GM12878 (cell line): ENCODE measurements at regions not wholly inside any gene's neighbourhood (a gene's known extent, or its start where the extent isn't known, plus 50 kb on each side); places are given as distances from the start of the nearest gene placed in this dataset.

Experiments used
- ATAC-seq: fragments of 200-7000 bp; cut with Tn5 transposase; 3 replicates; pipeline ENCODE4 v1.9.1; 2020; ENCODE audit warnings: mild to moderate bottlenecking, moderate library complexity
- BruUV-seq: library from RNA; stranded (reverse); fragments of 400-500 nt; replicated peaks from 2 replicates; lab custom pipeline; 2021; lab: Mats Ljungman, UMichigan
- CTCF ChIA-PET: fragments of 300-600 bp; sonication (Branson Sonifier 250); formaldehyde crosslinking; extraction: SDS; loops from one replicate; lab custom pipeline; 2021; ENCODE audit warnings: inconsistent platforms; lab: Yijun Ruan, JAX
- POLR2A ChIA-PET: fragments of 350-600 bp; formaldehyde crosslinking; extraction: SDS; loops from one replicate; lab custom pipeline; 2021; ENCODE audit warnings: inconsistent platforms; lab: Charles Lee
- RAD21 ChIA-PET: fragments of 300-600 bp; sonication (Branson Sonifier 250); formaldehyde crosslinking; loops from one replicate; lab custom pipeline; 2023; ENCODE audit warnings: antibody characterized with exemption; ENCODE audit not compliant: unreplicated experiment; lab: Charles Lee
- SMC1A ChIA-PET: fragments of 300-600 bp; sonication (Branson Sonifier 250); formaldehyde crosslinking; loops from one replicate; lab custom pipeline; 2023; ENCODE audit not compliant: unreplicated experiment, uncharacterized antibody; lab: Charles Lee
- DNase-seq: peaks from one replicate; pipeline ENCODE4 v3.0.0-alpha.2; 2011; ENCODE audit warnings: low read depth, low spot score
- FAIRE-seq: peaks from 3 replicates; lab custom pipeline; 2011; peaks lifted over from hg19 to GRCh38; lab: Jason Lieb, UNC
- H2AFZ ChIP-seq: 2 replicates; pipeline ENCODE4 v1.6.0; 2011; ENCODE audit warnings: low read depth, low read length, control low read depth; ENCODE audit not compliant: control insufficient read depth
- H3K27ac ChIP-seq: 2 replicates; pipeline ENCODE4 v1.5.1; 2011; ENCODE audit warnings: control low read depth; ENCODE audit not compliant: control insufficient read depth, insufficient read depth
- H3K27me3 ChIP-seq, 2 experiments: replicated peaks in 1 of 2; 2 replicates each; pipeline versions ENCODE4 v1.6.0 to v1.6.1; 2011; ENCODE audit warnings: low read length in 1 of 2; ENCODE audit not compliant: control insufficient read depth in 2 of 2, insufficient read depth in 2 of 2
- H3K36me3 ChIP-seq, 2 experiments: 2 replicates each; pipeline ENCODE4 v1.5.1; 2011; ENCODE audit warnings: low read length in 1 of 2; ENCODE audit not compliant: control insufficient read depth in 2 of 2, insufficient read depth in 2 of 2
- H3K4me1 ChIP-seq: 2 replicates; pipeline ENCODE4 v1.6.1; 2011; ENCODE audit warnings: mild to moderate bottlenecking, low read length, moderate library complexity, mixed read lengths; ENCODE audit not compliant: control insufficient read depth, insufficient read depth
- H3K4me2 ChIP-seq: 2 replicates; pipeline ENCODE4 v1.6.0; 2011; ENCODE audit warnings: control low read depth; ENCODE audit not compliant: control insufficient read depth, insufficient read depth
- H3K4me3 ChIP-seq: fragments of 200-600 bp; sonication (generic); 2 replicates; pipeline ENCODE4 v1.5.1; 2016
- H3K79me2 ChIP-seq: 2 replicates; pipeline ENCODE4 v1.6.0; 2011; ENCODE audit warnings: low read length; ENCODE audit not compliant: control insufficient read depth, insufficient read depth
- H3K9ac ChIP-seq: 2 replicates; pipeline ENCODE4 v1.8.0; 2011; ENCODE audit warnings: low read length, control low read depth, mixed read lengths; ENCODE audit not compliant: control insufficient read depth, insufficient read depth
- H3K9me3 ChIP-seq: replicated peaks from 3 replicates; pipeline ENCODE4 v1.5.1; 2011; ENCODE audit warnings: mild to moderate bottlenecking, low read length; ENCODE audit not compliant: control insufficient read depth, insufficient read depth
- H4K20me1 ChIP-seq: 2 replicates; pipeline ENCODE4 v1.6.0; 2011; ENCODE audit not compliant: control insufficient read depth, insufficient read depth
- MTA3 ChIP-seq: IDR thresholded peaks from 2 replicates; pipeline ENCODE4 v1.6.1; 2012; ENCODE audit warnings: low read length, inconsistent platforms, borderline replicate concordance
- NFIC ChIP-seq: IDR thresholded peaks from 2 replicates; pipeline ENCODE4 v1.6.1; 2012; ENCODE audit warnings: low read depth, mild to moderate bottlenecking, inconsistent platforms, low read length, moderate library complexity
- WGBS: methylation state at CpG from one replicate; pipeline ENCODE4 v1.1.6; 2016; ENCODE audit warnings: low lambda C conversion rate; ENCODE audit not compliant: insufficient replicate concordance, insufficient coverage; ENCODE audit errors: missing lambda C conversion rate; 5-methylcytosine and 5-hydroxymethylcytosine counted together
- in situ Hi-C: fragments of 300-500 bp; cut with MboI; formaldehyde crosslinking; loops from 9 replicates; pipeline ENCODE4 v1.14.3; 2018; ENCODE audit warnings: mixed read lengths
- intact Hi-C: fragments of 100-400 bp; cut with micrococcal nuclease; formaldehyde crosslinking; loops from one replicate; pipeline ENCODE4 v1.14.2; 2022; ENCODE audit not compliant: unreplicated experiment
- TF ChIP-seq, protein P1 (sequence below): fragments of 150-350 bp; IDR thresholded peaks from 2 replicates; pipeline ENCODE4 v1.6.1; 2014; ENCODE audit warnings: mild to moderate bottlenecking, low read depth, low read length
- TF ChIP-seq, protein P2 (sequence below): fragments of 450-650 bp; IDR thresholded peaks from 2 replicates; pipeline ENCODE4 v1.6.1; 2018; ENCODE audit warnings: mild to moderate bottlenecking, low read depth, moderate library complexity; ENCODE audit not compliant: partially characterized antibody

DNA sequence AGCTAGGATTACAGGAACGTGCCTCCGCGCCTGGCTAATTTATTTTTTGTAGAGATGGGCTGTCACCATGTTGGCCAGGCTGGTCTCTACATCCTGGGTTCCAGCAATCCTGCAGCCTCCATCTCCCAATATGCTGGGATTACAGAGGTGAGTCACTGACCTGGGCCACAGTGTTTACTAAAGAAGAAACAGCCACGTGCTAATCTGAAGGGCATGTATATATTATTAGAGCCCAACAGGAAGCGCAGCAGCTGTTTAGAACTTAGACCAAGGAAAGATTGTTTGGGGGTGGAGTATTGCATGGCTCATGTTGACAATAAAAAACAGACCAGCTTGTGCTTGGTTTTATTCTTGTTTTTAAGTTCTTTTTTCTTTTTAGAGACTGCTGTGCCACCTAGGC, 60.2 kb downstream of the HAPSTR1 start (continued):
- TF ChIP-seq, protein P1, sequence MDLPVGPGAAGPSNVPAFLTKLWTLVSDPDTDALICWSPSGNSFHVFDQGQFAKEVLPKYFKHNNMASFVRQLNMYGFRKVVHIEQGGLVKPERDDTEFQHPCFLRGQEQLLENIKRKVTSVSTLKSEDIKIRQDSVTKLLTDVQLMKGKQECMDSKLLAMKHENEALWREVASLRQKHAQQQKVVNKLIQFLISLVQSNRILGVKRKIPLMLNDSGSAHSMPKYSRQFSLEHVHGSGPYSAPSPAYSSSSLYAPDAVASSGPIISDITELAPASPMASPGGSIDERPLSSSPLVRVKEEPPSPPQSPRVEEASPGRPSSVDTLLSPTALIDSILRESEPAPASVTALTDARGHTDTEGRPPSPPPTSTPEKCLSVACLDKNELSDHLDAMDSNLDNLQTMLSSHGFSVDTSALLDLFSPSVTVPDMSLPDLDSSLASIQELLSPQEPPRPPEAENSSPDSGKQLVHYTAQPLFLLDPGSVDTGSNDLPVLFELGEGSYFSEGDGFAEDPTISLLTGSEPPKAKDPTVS = no peak

DNA sequence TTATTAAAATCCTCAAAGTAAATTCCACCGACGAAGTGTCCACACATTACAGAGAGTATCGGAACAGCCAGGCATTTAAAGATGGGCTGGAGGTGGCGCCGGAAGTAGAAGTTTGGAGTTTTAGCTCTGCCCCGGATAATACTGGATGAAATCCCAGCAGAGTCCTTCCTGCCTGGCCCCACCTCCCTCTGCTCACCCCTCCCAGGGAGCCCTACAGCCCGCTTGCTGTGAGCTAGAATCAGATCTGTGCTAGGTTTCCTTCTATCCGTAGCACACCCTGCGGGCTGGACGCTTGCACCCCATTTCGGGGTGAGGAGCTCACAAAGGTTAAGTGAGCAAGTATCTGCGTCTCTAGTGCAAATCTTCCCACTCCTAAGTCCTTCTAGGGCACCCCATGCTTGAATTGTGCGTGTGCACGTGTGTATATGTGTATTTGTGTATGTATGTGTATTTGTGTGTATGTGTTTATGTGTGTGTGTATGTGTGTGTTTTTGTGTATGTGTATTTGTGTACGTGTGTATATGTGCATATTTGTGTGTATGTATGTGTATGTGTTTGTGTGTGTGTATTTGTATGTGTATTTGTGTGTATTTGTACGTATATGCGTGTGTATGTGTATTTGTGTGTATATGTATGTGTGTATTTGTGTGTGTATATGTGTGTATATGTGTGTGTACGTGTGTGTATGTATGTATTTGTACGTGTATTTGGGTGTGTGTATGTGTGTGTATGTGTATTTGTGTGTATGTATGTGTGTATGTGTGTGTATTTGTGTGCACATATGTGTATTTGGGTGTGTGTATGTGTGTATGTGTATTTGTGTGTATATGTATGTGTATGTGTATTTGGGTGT, 61.4 kb downstream of the HAPSTR1 start:
- Histone ChIP-seq H3K4me3 (no peak overlapping the region), H3K36me3 (no peaks in the 10 kb centered on the region), H4K20me1 (no peaks in the 10 kb centered on the region), H3K79me2 (no peaks in the 10 kb centered on the region), H3K27me3 (no peaks in the 10 kb centered on the region; a peak in 1 of 4 replicates), H3K9me3 (no peaks in the 10 kb centered on the region)
- POLR2A ChIA-PET = no interaction called here
- BruUV-seq = no TSS peak
- DNase-seq (no peak), ATAC-seq (no peak)
- WGBS = 73% methylated on average over 19 of the region's 19 CpGs
- intact Hi-C loops = no loop called here
- in situ Hi-C loops = no loop called here
- RAD21 ChIA-PET = no interaction called here
- TF ChIP-seq MTA3 = no peak
- TF ChIP-seq, protein P2, sequence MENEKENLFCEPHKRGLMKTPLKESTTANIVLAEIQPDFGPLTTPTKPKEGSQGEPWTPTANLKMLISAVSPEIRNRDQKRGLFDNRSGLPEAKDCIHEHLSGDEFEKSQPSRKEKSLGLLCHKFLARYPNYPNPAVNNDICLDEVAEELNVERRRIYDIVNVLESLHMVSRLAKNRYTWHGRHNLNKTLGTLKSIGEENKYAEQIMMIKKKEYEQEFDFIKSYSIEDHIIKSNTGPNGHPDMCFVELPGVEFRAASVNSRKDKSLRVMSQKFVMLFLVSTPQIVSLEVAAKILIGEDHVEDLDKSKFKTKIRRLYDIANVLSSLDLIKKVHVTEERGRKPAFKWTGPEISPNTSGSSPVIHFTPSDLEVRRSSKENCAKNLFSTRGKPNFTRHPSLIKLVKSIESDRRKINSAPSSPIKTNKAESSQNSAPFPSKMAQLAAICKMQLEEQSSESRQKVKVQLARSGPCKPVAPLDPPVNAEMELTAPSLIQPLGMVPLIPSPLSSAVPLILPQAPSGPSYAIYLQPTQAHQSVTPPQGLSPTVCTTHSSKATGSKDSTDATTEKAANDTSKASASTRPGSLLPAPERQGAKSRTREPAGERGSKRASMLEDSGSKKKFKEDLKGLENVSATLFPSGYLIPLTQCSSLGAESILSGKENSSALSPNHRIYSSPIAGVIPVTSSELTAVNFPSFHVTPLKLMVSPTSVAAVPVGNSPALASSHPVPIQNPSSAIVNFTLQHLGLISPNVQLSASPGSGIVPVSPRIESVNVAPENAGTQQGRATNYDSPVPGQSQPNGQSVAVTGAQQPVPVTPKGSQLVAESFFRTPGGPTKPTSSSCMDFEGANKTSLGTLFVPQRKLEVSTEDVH = no peak
- TF ChIP-seq NFIC = no peak
- TF ChIP-seq, all 136 proteins: peak for 0
- ChIA-PET CTCF (interaction anchor here (5.8 kb wide), 1 partner anchor 14 kb away, joined by 30 read pairs; no protein-coding TSS in a partner anchor), SMC1A (no interaction called here)
- Histone ChIP-seq H3K4me1 (no peaks in the 10 kb centered on the region), H3K9ac (no peak overlapping the region), H2AFZ (no peak overlapping the region), H3K27ac (no peak overlapping the region), H3K4me2 (no peak overlapping the region)
- FAIRE-seq = no peak
